HepG2 (cell line): ENCODE measurements at regions not wholly inside any gene's neighbourhood (a gene's known extent, or its start where the extent isn't known, plus 50 kb on each side); places are given as distances from the start of the nearest gene placed in this dataset.

ENCODE experiments used
- ATAC-seq: fragments of 200-7000 bp; cut with Tn5 transposase; 3 replicates; pipeline ENCODE4 v1.9.1; 2020; ENCODE audit warnings: mild to moderate bottlenecking, moderate library complexity
- BruUV-seq: library from RNA; stranded (reverse); fragments of 400-500 nt; replicated peaks from 2 replicates; lab custom pipeline; 2021; lab: Mats Ljungman, UMichigan
- CTCF ChIA-PET: fragments of 300-600 bp; formaldehyde crosslinking; extraction: SDS; loops from one replicate; lab custom pipeline; 2021; ENCODE audit warnings: low total read pairs, inconsistent platforms, low intra/inter-chr PET ratio; lab: Yijun Ruan, JAX
- POLR2A ChIA-PET: fragments of 350-600 bp; sonication (Branson Sonifier 250); formaldehyde crosslinking; loops from one replicate; lab custom pipeline; 2020; ENCODE audit warnings: antibody characterized with exemption, inconsistent platforms; lab: Yijun Ruan, JAX
- DNase-seq: peaks from one replicate; pipeline ENCODE4 v3.0.0-alpha.2; 2015; ENCODE audit warnings: low spot score
- FAIRE-seq: peaks from 3 replicates; lab custom pipeline; 2011; peaks lifted over from hg19 to GRCh38; lab: Jason Lieb, UNC
- H2AFZ ChIP-seq: one replicate; pipeline ENCODE4 v1.6.1; 2011; ENCODE audit warnings: low read length, inconsistent platforms
- H3K27ac ChIP-seq: fragments of 300-600 bp; 3 replicates; pipeline ENCODE4 v1.8.0; 2011; ENCODE audit warnings: mixed run types, mild to moderate bottlenecking, mixed read lengths, low read length, inconsistent platforms; ENCODE audit not compliant: insufficient read depth; ENCODE audit errors: extremely low read length
- H3K27me3 ChIP-seq, 2 experiments: fragments of 200-600 bp in 1 of 2; 2 replicates in 1 of 2; 3 replicates in 1 of 2; pipeline versions ENCODE4 v1.6.0 to v1.8.0; 2011; ENCODE audit warnings: low read length in 2 of 2, mild to moderate bottlenecking in 2 of 2, moderate library complexity in 2 of 2, inconsistent platforms in 1 of 2; ENCODE audit not compliant: insufficient read depth in 2 of 2, control insufficient read depth in 1 of 2
- H3K36me3 ChIP-seq, 2 experiments: fragments of 200-600 bp in 1 of 2; replicated peaks in 1 of 2; 2 replicates in 1 of 2; 3 replicates in 1 of 2; pipeline versions ENCODE4 v1.5.1 to v1.8.0; 2011; ENCODE audit warnings: low read length in 2 of 2, inconsistent platforms in 1 of 2; ENCODE audit not compliant: insufficient read depth in 2 of 2, control insufficient read depth in 1 of 2
- H3K4me1 ChIP-seq: 2 replicates; pipeline ENCODE4 v1.5.1; 2012; ENCODE audit warnings: low read length, inconsistent platforms; ENCODE audit not compliant: insufficient read depth
- H3K4me2 ChIP-seq: 2 replicates; pipeline ENCODE4 v1.6.0; 2011; ENCODE audit warnings: low read depth, low read length, inconsistent platforms
- H3K4me3 ChIP-seq, 3 experiments: fragments of 200-600 bp in 1 of 3; sonication (generic), shearing (Covaris generic) in 1 of 3; replicated peaks in 1 of 3; 2 replicates each; pipeline ENCODE4 v1.5.1; 2011 to 2016; ENCODE audit warnings: low read length in 3 of 3, inconsistent platforms in 2 of 3, low read depth in 2 of 3, mild to moderate bottlenecking in 2 of 3, control low read depth in 1 of 3, mixed read lengths in 1 of 3; ENCODE audit not compliant: insufficient read depth in 1 of 3
- H3K79me2 ChIP-seq: one replicate; pipeline ENCODE4 v1.6.1; 2011; ENCODE audit warnings: low read length, inconsistent platforms; ENCODE audit not compliant: insufficient read depth
- H3K9ac ChIP-seq: 2 replicates; pipeline ENCODE4 v1.6.0; 2011; ENCODE audit warnings: mild to moderate bottlenecking, low read depth, low read length, inconsistent platforms; ENCODE audit not compliant: insufficient read depth
- H3K9me3 ChIP-seq: 2 replicates; pipeline ENCODE4 v1.5.1; 2012; ENCODE audit warnings: mild to moderate bottlenecking, low read length
- H4K20me1 ChIP-seq: 2 replicates; pipeline ENCODE4 v1.6.0; 2011; ENCODE audit warnings: inconsistent platforms, mild to moderate bottlenecking, low read length, moderate library complexity; ENCODE audit not compliant: insufficient read depth
- CAMTA2 ChIP-seq: sonication (generic); formaldehyde crosslinking; IDR thresholded peaks from 2 replicates; pipeline ENCODE4 v1.4.0; 2020; ENCODE audit warnings: mild to moderate bottlenecking, missing genetic modification reagents, borderline replicate concordance
- EP300 ChIP-seq, 3 experiments: sonication (generic) in 1 of 3; formaldehyde crosslinking in 1 of 3; IDR thresholded peaks; 2 replicates each; pipeline versions ENCODE4 v1.5.1 to v1.6.1; 2011 to 2020; ENCODE audit warnings: low read depth in 2 of 3, low read length in 2 of 3, borderline replicate concordance in 1 of 3, improper control_type of control experiment in 1 of 3, mild to moderate bottlenecking in 1 of 3, missing genetic modification reagents in 1 of 3, moderate library complexity in 1 of 3
- FOXJ3 ChIP-seq: sonication (generic); formaldehyde crosslinking; IDR thresholded peaks from 2 replicates; pipeline ENCODE4 v1.4.0; 2020; ENCODE audit warnings: missing genetic modification reagents, mild to moderate bottlenecking, borderline replicate concordance
- NAIF1 ChIP-seq: sonication (generic); formaldehyde crosslinking; IDR thresholded peaks from 2 replicates; pipeline ENCODE4 v1.5.0; 2020; ENCODE audit warnings: mild to moderate bottlenecking, missing genetic modification reagents, borderline replicate concordance
- ZFP36L1 ChIP-seq: sonication (generic); formaldehyde crosslinking; IDR thresholded peaks from 2 replicates; pipeline ENCODE4 v1.8.0; 2022; ENCODE audit warnings: mild to moderate bottlenecking, missing genetic modification reagents, moderate library complexity
- ZNF235 ChIP-seq: sonication (generic); formaldehyde crosslinking; IDR thresholded peaks from 2 replicates; pipeline ENCODE4 v1.8.1; 2023; ENCODE audit warnings: mild to moderate bottlenecking, missing genetic modification reagents, borderline replicate concordance
- ZNF354B ChIP-seq: sonication (generic); formaldehyde crosslinking; IDR thresholded peaks from 2 replicates; pipeline ENCODE4 v1.8.0; 2022; ENCODE audit warnings: mild to moderate bottlenecking, missing genetic modification reagents
- ZSCAN22 ChIP-seq: sonication (generic); formaldehyde crosslinking; IDR thresholded peaks from 2 replicates; pipeline ENCODE4 v1.4.0; 2020; ENCODE audit warnings: mild to moderate bottlenecking, missing genetic modification reagents
- WGBS: methylation state at CpG from one replicate; pipeline ENCODE4 v1.1.6; 2017; ENCODE audit warnings: low lambda C conversion rate; 5-methylcytosine and 5-hydroxymethylcytosine counted together
- in situ Hi-C: cut with HindIII; loops from 2 replicates; pipeline ENCODE4 v1.10.0; 2017; ENCODE audit warnings: low pct_unique_long_range_greater_than_20kb; ENCODE audit not compliant: extremely low pct_ligation_motif_present
- intact Hi-C: fragments of 100-400 bp; cut with micrococcal nuclease; formaldehyde crosslinking; loops from one replicate; pipeline ENCODE4 v1.10.0; 2022; ENCODE audit not compliant: unreplicated experiment
- TF ChIP-seq, protein P1 (sequence below): sonication (generic); formaldehyde crosslinking; IDR thresholded peaks from 2 replicates; pipeline ENCODE4 v1.4.0; 2020; ENCODE audit warnings: missing genetic modification reagents

DNA sequence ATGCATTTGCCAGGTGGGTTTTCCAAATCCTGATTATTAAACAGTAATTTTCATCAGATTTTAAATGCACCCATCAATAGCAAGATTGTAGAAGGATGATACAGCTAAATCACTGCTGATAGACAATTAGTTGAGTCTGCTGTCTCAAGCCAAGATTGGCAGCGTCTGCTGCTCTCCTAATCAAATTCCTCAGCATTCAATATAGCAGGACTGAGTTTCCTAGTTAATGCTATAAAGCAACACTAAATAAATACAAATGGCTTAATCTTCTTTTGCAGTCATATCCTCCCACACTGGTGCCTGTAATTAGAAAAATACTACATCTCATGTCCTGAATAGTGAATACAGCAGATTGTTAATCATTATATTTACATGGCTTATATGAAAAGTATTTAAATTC lies 1028.8 kb downstream of the ADGRL2 start:
- H2AFZ ChIP-seq, result no peak overlapping the region
- H3K79me2 ChIP-seq, result no peaks in the 10 kb centered on the region
- H3K27ac ChIP-seq, result no peak overlapping the region
- 8% methylated on average over 1 of the region's 1 CpG for WGBS
- no peaks in the 10 kb centered on the region for H3K36me3 ChIP-seq
- no TSS peak for BruUV-seq
- H4K20me1 ChIP-seq, result no peaks in the 10 kb centered on the region
- CTCF ChIA-PET, result no interaction called here
- in situ Hi-C loops, result no loop called here
- TF ChIP-seq CAMTA2 (CRISPR knock-in tag) (no peak), ZNF235 (CRISPR knock-in tag) (no peak)
- no peak overlapping the region for H3K4me2 ChIP-seq
- POLR2A ChIA-PET, result no interaction called here
- H3K4me3 ChIP-seq, result no peak overlapping the region
- peaks cover 54% of the 10 kb centered on the region for H3K9me3 ChIP-seq
- H3K4me1 ChIP-seq, result no peaks in the 10 kb centered on the region
- DNase-seq, result no peak
- H3K27me3 ChIP-seq, result no peaks in the 10 kb centered on the region
- FAIRE-seq, result no peak
- ATAC-seq, result no peak
- intact Hi-C loops, result no loop called here
- H3K9ac ChIP-seq, result no peak overlapping the region

- intact Hi-C loops (no loop called here), in situ Hi-C loops (no loop called here)
- WGBS, result 11% methylated on average over 3 of the region's 3 CpGs
- Histone ChIP-seq H3K9ac (no peak overlapping the region), H3K9me3 (peaks cover 49% of the 10 kb centered on the region), H2AFZ (no peak overlapping the region), H3K4me1 (no peaks in the 10 kb centered on the region), H3K79me2 (no peaks in the 10 kb centered on the region), H3K27me3 (no peaks in the 10 kb centered on the region), H4K20me1 (no peaks in the 10 kb centered on the region), H3K4me2 (no peak overlapping the region), H3K27ac (no peak overlapping the region), H3K4me3 (no peak overlapping the region), H3K36me3 (no peaks in the 10 kb centered on the region)
- TF ChIP-seq, protein P1, sequence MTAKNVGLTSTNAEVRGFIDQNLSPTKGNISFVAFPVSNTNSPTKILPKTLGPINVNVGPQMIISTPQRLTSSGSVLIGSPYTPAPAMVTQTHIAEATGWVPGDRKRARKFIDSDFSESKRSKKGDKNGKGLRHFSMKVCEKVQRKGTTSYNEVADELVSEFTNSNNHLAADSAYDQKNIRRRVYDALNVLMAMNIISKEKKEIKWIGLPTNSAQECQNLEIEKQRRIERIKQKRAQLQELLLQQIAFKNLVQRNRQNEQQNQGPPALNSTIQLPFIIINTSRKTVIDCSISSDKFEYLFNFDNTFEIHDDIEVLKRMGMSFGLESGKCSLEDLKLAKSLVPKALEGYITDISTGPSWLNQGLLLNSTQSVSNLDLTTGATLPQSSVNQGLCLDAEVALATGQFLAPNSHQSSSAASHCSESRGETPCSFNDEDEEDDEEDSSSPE, result no peak
- TF ChIP-seq NAIF1, result no peak
- TF ChIP-seq ZSCAN22 (CRISPR knock-in tag), result no peak
- TF ChIP-seq EP300 (IDR thresholded peaks at IDR 0.05; ENCODE audit: low read depth in 2 of 2, low read length in 2 of 2), result no peak
- TF ChIP-seq EP300 (CRISPR knock-in tag; IDR thresholded peaks at IDR 0.05; ENCODE audit: borderline replicate concordance), result no peak
- TF ChIP-seq FOXJ3 (CRISPR knock-in tag), result no peak
- TF ChIP-seq ZFP36L1, result no peak
- TF ChIP-seq ZNF354B (CRISPR knock-in tag), result no peak
- CTCF ChIA-PET, result no interaction called here
- DNase-seq (no peak), FAIRE-seq (no peak), ATAC-seq (no peak)
- BruUV-seq, result no TSS peak
- POLR2A ChIA-PET, result no interaction called here
Measured at GRCh38 chr1:82823876-82824275, 1023.1 kb downstream of the ADGRL2 start.
